PC-9 (cell line): ENCODE measurements at regions not wholly inside any gene's neighbourhood (a gene's known extent, or its start where the extent isn't known, plus 50 kb on each side); places are given as distances from the start of the nearest gene placed in this dataset.

ENCODE experiments used
- BruUV-seq: library from RNA; stranded (reverse); fragments of 400-500 nt; replicated peaks from 2 replicates; lab custom pipeline; 2021; lab: Mats Ljungman, UMichigan
- CTCF ChIA-PET: fragments of 300-600 bp; sonication (Branson Sonifier 250); formaldehyde crosslinking; loops from one replicate; lab custom pipeline; 2022; ENCODE audit warnings: antibody characterized with exemption; lab: Charles Lee
- POLR2A ChIA-PET: fragments of 300-600 bp; sonication (Branson Sonifier 250); formaldehyde crosslinking; loops from one replicate; lab custom pipeline; 2022; ENCODE audit warnings: antibody characterized with exemption; ENCODE audit not compliant: unreplicated experiment; lab: Charles Lee
- DNase-seq, 2 experiments: peaks; one replicate each; pipeline versions ENCODE4 v3.0.0 to v3.0.0-alpha.2; 2015 to 2022; ENCODE audit warnings: mixed read lengths in 1 of 2
- H2AFZ ChIP-seq: fragments of 200-600 bp; sonication (generic); 2 replicates; pipeline ENCODE4 v1.8.1; 2017; ENCODE audit warnings: antibody characterized with exemption
- H3F3A ChIP-seq: fragments of 200-600 bp; sonication (generic); 2 replicates; pipeline ENCODE4 v1.8.1; 2017; ENCODE audit warnings: antibody characterized with exemption, mild to moderate bottlenecking, low read depth; ENCODE audit not compliant: insufficient read depth
- H3K27ac ChIP-seq: fragments of 200-600 bp; sonication (generic); 2 replicates; pipeline ENCODE4 v1.6.1; 2016; ENCODE audit warnings: mixed run types
- H3K27me3 ChIP-seq: fragments of 200-600 bp; sonication (generic); 2 replicates; pipeline ENCODE4 v1.6.1; 2016; ENCODE audit warnings: low read depth, mixed run types; ENCODE audit not compliant: insufficient read depth
- H3K36me3 ChIP-seq: fragments of 200-600 bp; sonication (generic); 2 replicates; pipeline ENCODE4 v1.6.1; 2016; ENCODE audit warnings: low read depth, mixed run types
- H3K4me1 ChIP-seq: fragments of 200-600 bp; sonication (generic); replicated peaks from 2 replicates; pipeline ENCODE4 v1.6.1; 2016; ENCODE audit warnings: mixed run types; ENCODE audit not compliant: insufficient read depth
- H3K4me2 ChIP-seq: fragments of 200-600 bp; sonication (generic); 2 replicates; pipeline ENCODE4 v1.6.1; 2017; ENCODE audit warnings: mixed run types
- H3K4me3 ChIP-seq: fragments of 200-600 bp; sonication (generic); 2 replicates; pipeline ENCODE4 v1.6.1; 2016; ENCODE audit warnings: mixed run types
- H3K79me2 ChIP-seq: fragments of 200-600 bp; sonication (generic); 2 replicates; pipeline ENCODE4 v1.6.1; 2017; ENCODE audit warnings: low read depth, mixed run types
- H3K9me2 ChIP-seq: fragments of 200-600 bp; sonication (generic); 2 replicates; pipeline ENCODE4 v1.8.1; 2017; ENCODE audit warnings: mild to moderate bottlenecking; ENCODE audit not compliant: insufficient read depth
- H3K9me3 ChIP-seq: fragments of 200-600 bp; sonication (generic); 2 replicates; pipeline ENCODE4 v1.8.1; 2016; ENCODE audit warnings: low read depth; ENCODE audit not compliant: insufficient read depth
- H4K20me1 ChIP-seq: fragments of 200-600 bp; sonication (generic); 2 replicates; pipeline ENCODE4 v1.8.1; 2017; ENCODE audit not compliant: insufficient read depth
- CTCF ChIP-seq: fragments of 200-600 bp; sonication (generic); conservative IDR thresholded peaks from 2 replicates; pipeline ENCODE4 v1.6.1; 2017; ENCODE audit warnings: mixed run types, antibody characterized with exemption, mild to moderate bottlenecking, moderate library complexity
- EZH2 ChIP-seq: fragments of 200-600 bp; sonication (generic); IDR thresholded peaks from 2 replicates; pipeline ENCODE4 v1.8.0; 2017; ENCODE audit warnings: antibody characterized with exemption, low read depth
- intact Hi-C: fragments of 100-400 bp; cut with micrococcal nuclease; formaldehyde crosslinking; loops from one replicate; pipeline ENCODE4 v1.10.0; 2022; ENCODE audit not compliant: unreplicated experiment

GRCh38 chr11:104830508-104830907 lies 67.8 kb downstream of the CASP12 start:
- no peaks in the 10 kb centered on the region for H3K9me2 ChIP-seq
- intact Hi-C loops = loop anchor here (2.0 kb wide), 1 partner anchor 58 kb away; no protein-coding TSS in a partner anchor
- no peaks in the 10 kb centered on the region for H4K20me1 ChIP-seq
- DNase-seq = peak in 1 of 2 experiments; percentile 9
- no TSS peak for BruUV-seq
- no peak overlapping the region for H3K4me2 ChIP-seq
- TF ChIP-seq EZH2 = no peak
- no peak for TF ChIP-seq CTCF
- no peaks in the 10 kb centered on the region for H3K79me2 ChIP-seq
- H2AFZ ChIP-seq = no peak overlapping the region; the same call in 1 of the 2 replicates
- H3K36me3 ChIP-seq = no peaks in the 10 kb centered on the region
- 0 out of 2 replicates have a peak, but pooled peaks cover 6% of the 10 kb centered on the region for H3K4me1 ChIP-seq
- H3F3A ChIP-seq = no peaks in the 10 kb centered on the region
- no peaks in the 10 kb centered on the region for H3K27me3 ChIP-seq
- ChIA-PET CTCF (no interaction called here), POLR2A (interaction anchor here (0.5 kb wide), 2 partner anchors 138 to 1568 kb away, joined by 5 to 7 read pairs; partner anchors contain the start of gene CASP4)
- H3K27ac ChIP-seq = no peak overlapping the region
- no peak overlapping the region for H3K4me3 ChIP-seq
- no peaks in the 10 kb centered on the region for H3K9me3 ChIP-seq

- Histone ChIP-seq H4K20me1 (no peaks in the 10 kb centered on the region), H3K27me3 (no peaks in the 10 kb centered on the region), H3K4me3 (no peak overlapping the region), H3K9me3 (no peaks in the 10 kb centered on the region), H3K4me2 (no peak overlapping the region; the same call in 1 of the 2 replicates), H3K4me1 (0 out of 2 replicates have a peak, but pooled peaks cover 6% of the 10 kb centered on the region), H3K79me2 (no peaks in the 10 kb centered on the region), H2AFZ (no peak overlapping the region), H3K9me2 (no peaks in the 10 kb centered on the region), H3K27ac (no peak overlapping the region), H3K36me3 (no peaks in the 10 kb centered on the region), H3F3A (no peaks in the 10 kb centered on the region)
- ChIA-PET CTCF (no interaction called here), POLR2A (interaction anchor here (0.5 to 0.6 kb wide), 3 partner anchors 120 to 1568 kb away, joined by 5 to 7 read pairs (median 5); partner anchors contain the start of gene CASP4)
- TF ChIP-seq CTCF (no peak), EZH2 (no peak)
- peak; percentile 4 to 92 for DNase-seq
- intact Hi-C loops = loop anchor here (2.0 kb wide), 1 partner anchor 57 kb away; no protein-coding TSS in a partner anchor
- BruUV-seq = no TSS peak
Observed at GRCh38 chr11:104830080-104830479, 68.2 kb downstream of the CASP12 start.

GRCh38 chr11:104826772-104827171 lies 71.5 kb downstream of the CASP12 start:
- no peaks in the 10 kb centered on the region for H3K9me3 ChIP-seq
- 0 out of 2 replicates have a peak, but pooled peaks cover 6% of the 10 kb centered on the region for H3K4me1 ChIP-seq
- H3K79me2 ChIP-seq = no peaks in the 10 kb centered on the region
- ChIA-PET CTCF (no interaction called here), POLR2A (no interaction called here)
- no peak for DNase-seq
- H4K20me1 ChIP-seq = no peaks in the 10 kb centered on the region
- no peak overlapping the region for H3K4me3 ChIP-seq
- no TSS peak for BruUV-seq
- H3F3A ChIP-seq = no peaks in the 10 kb centered on the region
- TF ChIP-seq EZH2 = no peak
- TF ChIP-seq CTCF = no peak
- intact Hi-C loops = no loop called here
- no peak overlapping the region for H3K4me2 ChIP-seq
- no peak overlapping the region for H3K27ac ChIP-seq
- H3K36me3 ChIP-seq = no peaks in the 10 kb centered on the region
- H2AFZ ChIP-seq = no peak overlapping the region
- no peaks in the 10 kb centered on the region for H3K9me2 ChIP-seq
- H3K27me3 ChIP-seq = no peaks in the 10 kb centered on the region
